ENCODE measurements at regions not wholly inside any gene's neighbourhood (a gene's known extent, or its start where the extent isn't known, plus 50 kb on each side); places are given as distances from the start of the nearest gene placed in this dataset.

DNA sequence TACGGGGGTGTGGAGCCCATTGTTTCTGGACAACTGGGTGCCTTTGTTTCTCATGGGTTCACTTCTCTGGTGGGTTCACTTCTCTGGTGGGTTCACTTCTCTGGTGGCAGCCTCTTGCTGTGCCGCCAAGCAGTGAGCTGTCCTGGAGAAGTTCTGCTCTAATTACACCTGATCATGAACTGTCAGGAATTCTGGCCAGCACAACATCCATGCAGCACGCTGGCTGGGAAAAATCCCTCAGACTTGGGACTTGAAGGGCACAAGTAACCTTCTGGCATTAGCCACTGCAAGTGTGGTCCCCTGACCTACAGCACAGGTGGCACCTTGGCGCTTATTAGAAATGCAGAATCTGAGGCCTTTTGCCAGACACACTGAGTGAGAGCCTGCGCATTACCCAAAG is 752.5 kb downstream of the QKI start:
- TF ChIP-seq, protein P1, sequence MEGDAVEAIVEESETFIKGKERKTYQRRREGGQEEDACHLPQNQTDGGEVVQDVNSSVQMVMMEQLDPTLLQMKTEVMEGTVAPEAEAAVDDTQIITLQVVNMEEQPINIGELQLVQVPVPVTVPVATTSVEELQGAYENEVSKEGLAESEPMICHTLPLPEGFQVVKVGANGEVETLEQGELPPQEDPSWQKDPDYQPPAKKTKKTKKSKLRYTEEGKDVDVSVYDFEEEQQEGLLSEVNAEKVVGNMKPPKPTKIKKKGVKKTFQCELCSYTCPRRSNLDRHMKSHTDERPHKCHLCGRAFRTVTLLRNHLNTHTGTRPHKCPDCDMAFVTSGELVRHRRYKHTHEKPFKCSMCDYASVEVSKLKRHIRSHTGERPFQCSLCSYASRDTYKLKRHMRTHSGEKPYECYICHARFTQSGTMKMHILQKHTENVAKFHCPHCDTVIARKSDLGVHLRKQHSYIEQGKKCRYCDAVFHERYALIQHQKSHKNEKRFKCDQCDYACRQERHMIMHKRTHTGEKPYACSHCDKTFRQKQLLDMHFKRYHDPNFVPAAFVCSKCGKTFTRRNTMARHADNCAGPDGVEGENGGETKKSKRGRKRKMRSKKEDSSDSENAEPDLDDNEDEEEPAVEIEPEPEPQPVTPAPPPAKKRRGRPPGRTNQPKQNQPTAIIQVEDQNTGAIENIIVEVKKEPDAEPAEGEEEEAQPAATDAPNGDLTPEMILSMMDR (IDR thresholded peaks at IDR 0.05; ENCODE audit: poor library complexity) = no peak
- no peak for TF ChIP-seq EZH2 (IDR thresholded peaks at IDR 0.05; ENCODE audit: borderline replicate concordance)
